GM18868 (cell line): ENCODE measurements at regions not wholly inside any gene's neighbourhood (a gene's known extent, or its start where the extent isn't known, plus 50 kb on each side); places are given as distances from the start of the nearest gene placed in this dataset.
"Not testable (repeated sequence)": the region's sequence is repeated elsewhere in the genome, so short reads cannot be mapped to it uniquely, and the experiment has no call there.

Experiments used
- ATAC-seq: cut with Tn5 transposase; IDR thresholded peaks from one replicate; pipeline ENCODE4 v1.9.1; 2021; ENCODE audit warnings: mild to moderate bottlenecking, moderate library complexity; ENCODE audit not compliant: unreplicated experiment

DNA sequence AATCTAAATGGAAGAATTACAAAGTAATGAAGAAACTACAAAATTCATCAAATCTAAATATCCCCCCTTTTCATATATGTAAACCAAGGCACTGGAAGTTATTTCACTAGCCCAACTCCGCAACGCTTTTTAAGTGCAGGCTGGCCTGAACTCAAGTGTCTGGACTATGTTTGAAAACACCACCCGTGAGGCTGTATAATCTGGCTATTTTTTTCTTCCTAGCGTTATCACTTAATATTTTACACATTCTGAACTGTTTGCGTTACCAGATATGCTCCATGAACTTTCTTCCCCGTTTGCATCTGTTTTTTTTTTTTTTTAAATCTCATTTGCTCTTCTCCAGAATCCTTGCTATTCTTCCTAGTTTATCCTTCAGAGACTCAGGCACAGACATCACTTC is 619.5 kb upstream of the CBLB start:
- ATAC-seq: no peak

DNA sequence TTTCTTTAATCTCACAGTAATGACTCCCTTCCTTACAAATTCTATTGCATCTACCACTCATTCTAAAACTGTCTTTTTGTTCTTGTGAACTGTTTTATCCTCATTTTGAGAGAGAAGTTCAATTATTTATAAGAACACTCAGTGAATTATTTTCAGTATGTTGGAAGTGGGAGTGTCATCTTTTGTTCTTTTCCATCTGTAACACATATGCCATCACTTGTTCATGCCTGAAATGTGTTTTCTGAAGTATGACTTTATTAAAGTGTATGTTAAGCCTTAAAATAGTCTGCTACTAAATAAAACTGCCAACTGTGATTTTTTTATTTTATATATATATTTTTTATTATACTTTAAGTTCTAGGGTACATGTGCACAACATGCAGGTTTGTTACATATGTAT is 623.0 kb upstream of the CBLB start:
- ATAC-seq: no peak

DNA sequence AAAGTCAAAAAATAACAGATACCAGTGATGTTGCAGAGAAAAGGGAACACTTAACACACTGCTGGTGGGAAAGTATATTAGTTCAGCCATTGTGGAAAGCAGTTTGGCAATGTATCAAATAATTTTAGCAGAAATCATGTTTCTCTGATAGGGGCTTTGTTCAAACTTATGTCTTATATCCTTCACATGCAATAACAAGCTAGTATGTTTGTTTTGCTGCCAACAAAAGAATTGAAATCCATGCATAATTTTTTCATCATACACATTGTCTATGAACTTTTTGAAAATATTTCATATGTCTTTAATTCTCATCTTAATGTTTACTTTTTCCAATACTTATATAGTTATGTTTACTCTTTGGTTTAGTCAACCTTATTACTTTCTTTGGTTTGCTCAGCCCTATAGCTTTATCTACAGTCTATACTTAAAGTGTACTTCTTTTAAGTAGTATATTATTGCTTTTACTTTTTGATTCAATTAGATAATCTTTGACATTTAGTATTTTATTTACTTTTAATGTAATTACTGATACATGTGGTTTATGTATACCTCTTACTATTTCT is 639.6 kb upstream of the CBLB start:
- ATAC-seq: no peak

- no peak for ATAC-seq
These were observed 641.4 kb upstream of the CBLB start for GRCh38 chr3:106510206-106510605.

GRCh38 chr3:106512846-106513245 is 644.0 kb upstream of the CBLB start:
- ATAC-seq: no peak

- ATAC-seq: no peak
These were observed 645.6 kb upstream of the CBLB start for GRCh38 chr3:106514431-106514830.

DNA sequence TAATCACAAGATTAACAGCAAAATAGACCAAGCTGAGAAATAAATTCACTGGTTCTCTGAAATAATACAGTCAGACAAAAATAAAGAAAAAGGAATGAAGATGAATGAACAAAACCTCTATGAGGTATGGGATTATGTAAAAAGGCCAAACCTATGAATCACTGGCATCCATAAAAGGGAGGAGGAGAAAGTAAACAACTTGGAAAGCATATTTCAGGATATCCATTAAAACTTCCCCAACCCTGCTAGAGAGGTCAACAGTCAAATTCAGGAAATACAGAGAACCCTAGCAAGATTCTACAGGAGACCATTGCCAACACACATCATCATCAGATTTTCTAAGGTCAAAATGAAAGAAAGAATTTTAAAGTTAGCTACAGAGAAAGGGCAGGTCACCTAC is 649.7 kb upstream of the CBLB start:
- no peak for ATAC-seq

DNA sequence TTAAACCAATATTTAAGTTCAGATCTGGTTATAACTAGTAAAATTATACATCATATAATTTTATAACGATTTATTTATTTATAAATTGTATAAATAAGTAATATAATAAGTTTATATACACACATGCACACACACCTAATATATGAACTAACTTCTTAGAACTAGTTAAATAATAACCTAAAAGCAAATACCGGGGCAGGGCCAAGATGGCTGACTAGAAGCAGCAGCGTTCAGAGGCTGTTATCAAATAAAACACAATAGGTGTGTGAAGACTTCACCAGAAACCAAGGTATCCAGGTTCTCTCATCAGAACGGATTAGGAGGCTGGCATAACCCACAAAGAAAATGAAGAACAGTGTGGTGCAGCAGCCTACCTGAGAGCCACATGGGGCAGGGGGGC is 653.6 kb upstream of the CBLB start:
- no peak for ATAC-seq

DNA sequence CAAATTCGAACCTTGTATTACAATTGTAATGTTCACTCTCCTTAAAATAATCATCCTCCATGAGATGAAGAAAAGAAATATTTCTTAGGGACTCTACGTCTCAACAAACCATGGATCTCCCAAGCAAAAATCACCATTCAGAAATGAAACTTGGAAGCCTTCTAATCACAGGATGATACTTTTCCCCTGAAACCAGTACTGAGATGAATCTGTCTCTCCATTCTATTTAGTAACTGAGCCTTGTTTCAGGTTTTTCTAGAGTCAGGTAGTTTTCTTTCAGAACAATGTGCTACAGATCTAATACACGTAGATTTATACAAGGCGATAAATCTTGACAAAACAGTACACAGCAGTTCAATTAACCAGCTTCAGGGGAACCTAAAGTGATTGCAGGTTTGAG is 660.1 kb upstream of the CBLB start:
- peak; percentile 47 for ATAC-seq

- peak; percentile 73 for ATAC-seq
These were observed 660.9 kb upstream of the CBLB start for GRCh38 chr3:106529738-106530137.

DNA sequence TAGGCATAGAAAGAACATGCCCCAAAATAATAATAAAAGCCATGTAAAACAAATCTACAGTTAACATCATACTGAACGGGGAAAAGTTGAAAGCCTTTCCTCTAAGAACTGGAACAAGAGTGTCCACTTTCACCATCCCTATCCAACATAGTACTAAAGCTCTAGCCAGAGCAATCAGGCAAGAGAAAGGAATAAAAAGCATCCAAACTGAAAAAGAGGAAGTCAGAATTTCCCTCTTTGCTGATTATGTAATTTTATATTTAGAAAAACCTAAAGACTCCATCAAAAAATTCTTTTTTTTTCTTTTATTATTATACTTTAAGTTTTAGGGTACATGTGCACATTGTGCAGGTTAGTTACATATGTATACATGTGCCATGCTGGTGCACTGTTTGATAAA is 661.6 kb upstream of the CBLB start:
- no peak for ATAC-seq

- ATAC-seq: not testable (repeated sequence)
These were observed 663.0 kb upstream of the CBLB start for GRCh38 chr3:106531771-106532329.

GRCh38 chr3:106533093-106533787 is 664.4 kb upstream of the CBLB start:
- ATAC-seq: no peak

- no peak for ATAC-seq
These were observed 665.0 kb upstream of the CBLB start for GRCh38 chr3:106533788-106534160.

GRCh38 chr3:106534206-106534605 is 665.4 kb upstream of the CBLB start:
- ATAC-seq: no peak

DNA sequence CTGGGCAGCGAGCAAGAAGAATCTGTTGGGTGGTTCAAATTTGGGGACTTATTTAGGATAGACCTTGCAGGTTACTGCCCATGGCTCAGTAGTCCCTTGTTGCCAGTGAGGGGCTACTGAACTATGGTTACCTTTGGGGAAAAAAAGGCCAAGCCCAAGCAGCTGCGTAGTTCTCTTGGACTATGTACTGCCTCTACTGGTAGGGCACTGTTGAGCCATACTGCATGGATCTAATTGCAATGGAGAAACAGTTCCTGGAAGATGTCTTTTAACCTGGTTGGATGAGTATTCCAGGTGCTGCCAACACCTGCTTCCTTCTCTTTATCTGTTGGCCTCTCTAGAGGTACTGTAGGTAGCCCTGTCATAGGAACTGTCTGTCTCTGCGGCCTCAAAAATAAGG is 671.9 kb upstream of the CBLB start:
- no peak for ATAC-seq

DNA sequence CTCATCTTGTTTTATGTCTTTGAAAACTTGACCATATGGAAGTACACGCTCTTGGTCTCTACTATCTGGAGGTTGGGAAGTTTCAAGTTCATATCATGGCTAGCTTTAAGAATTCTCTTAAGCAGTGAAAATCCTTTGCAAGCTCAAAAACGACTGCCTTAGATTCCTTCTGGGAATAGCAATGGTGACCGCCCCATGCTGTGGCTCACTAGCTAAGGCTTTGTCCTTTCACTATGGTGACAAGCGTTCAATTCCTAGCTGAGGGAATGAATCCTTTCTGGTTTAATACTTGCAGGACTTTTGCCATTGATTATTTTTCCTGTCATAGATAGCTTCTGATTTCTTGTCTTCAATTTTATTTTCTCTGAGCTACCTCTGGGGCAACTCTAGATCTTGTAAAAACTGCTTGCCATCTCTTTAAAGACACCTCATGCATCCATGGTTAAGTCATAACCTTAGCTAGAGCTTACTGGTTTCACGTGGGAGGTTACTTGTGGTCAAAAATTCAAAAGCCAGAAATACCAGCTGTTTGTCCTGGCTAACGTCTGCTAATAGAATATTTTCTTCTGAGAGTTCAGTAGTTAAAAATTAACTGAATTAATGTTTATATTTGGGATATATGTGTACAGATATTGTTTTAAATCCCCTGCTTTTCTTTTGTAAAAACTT is 673.4 kb upstream of the CBLB start:
- ATAC-seq: peak; percentile 48

GRCh38 chr3:106552351-106553043 is 683.7 kb upstream of the CBLB start:
- ATAC-seq: no peak

DNA sequence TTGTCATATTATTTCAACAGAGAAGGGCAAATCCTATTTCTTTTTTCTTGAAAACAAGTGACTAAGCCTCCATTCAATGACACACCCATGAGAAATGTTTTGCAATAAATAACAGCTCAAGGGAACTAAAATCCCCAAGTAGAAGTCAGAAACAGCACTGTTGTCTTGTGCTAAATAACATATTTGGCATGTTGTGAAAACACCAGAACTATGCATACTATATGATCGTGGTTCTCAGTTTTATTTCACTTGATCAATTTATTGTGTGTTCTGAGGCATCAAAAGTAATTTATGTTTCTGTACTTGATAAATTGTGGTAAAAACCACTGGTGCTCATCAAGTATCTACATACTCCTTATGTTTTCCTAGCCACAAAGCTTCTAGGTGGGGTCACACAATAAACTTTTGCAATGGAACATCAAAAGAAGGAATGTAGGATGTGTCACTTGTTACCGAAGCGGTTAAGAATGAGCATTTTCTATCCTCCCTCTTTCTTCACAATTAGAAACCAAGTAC is 691.7 kb upstream of the CBLB start:
- ATAC-seq: no peak

GRCh38 chr3:106566277-106566676 is 697.5 kb upstream of the CBLB start:
- ATAC-seq: peak; percentile 100

DNA sequence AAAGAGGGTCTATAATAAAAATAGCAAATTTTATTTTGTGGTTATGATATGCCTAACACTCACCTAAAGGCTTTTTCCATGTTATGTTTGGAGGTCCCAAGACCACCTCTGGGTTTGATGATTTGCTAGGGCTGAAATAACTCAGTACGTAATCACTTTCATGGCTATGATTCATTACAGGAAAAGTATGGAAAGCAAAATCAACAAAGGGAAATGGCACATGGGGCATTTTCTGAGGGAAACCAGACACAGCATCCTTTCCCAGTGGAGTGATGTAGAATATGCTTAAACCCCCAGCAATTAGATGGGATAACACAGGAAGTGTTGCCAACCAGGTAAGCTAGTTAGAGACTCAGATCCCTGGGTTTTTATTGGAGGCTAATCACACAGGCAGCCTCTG is 701.6 kb upstream of the CBLB start:
- ATAC-seq: no peak
